Ovary (tissue), 3 donors: ENCODE measurements at regions not wholly inside any gene's neighbourhood (a gene's known extent, or its start where the extent isn't known, plus 50 kb on each side); places are given as distances from the start of the nearest gene placed in this dataset.
"Not testable (repeated sequence)": the region's sequence is repeated elsewhere in the genome, so short reads cannot be mapped to it uniquely, and the experiment has no call there.

ENCODE experiments used
- POLR2A ChIP-seq: fragments of 450-650 bp; IDR thresholded peaks from one replicate; pipeline ENCODE4 v1.6.1; 2017; ENCODE audit warnings: antibody characterized with exemption, mild to moderate bottlenecking, moderate library complexity
- TF ChIP-seq, protein P1 (sequence below), 3 donors: fragments of 450-650 bp in 2 of 3; fragments of 200-600 bp in 1 of 3; IDR thresholded peaks; one replicate each; pipeline versions ENCODE4 v1.5.1 to v1.8.0; 2016 to 2022; ENCODE audit warnings: antibody characterized with exemption in 3 of 3, mild to moderate bottlenecking in 1 of 3
- donor health status: DM: no; HTN: no; CAD: no.

- TF ChIP-seq, protein P1, sequence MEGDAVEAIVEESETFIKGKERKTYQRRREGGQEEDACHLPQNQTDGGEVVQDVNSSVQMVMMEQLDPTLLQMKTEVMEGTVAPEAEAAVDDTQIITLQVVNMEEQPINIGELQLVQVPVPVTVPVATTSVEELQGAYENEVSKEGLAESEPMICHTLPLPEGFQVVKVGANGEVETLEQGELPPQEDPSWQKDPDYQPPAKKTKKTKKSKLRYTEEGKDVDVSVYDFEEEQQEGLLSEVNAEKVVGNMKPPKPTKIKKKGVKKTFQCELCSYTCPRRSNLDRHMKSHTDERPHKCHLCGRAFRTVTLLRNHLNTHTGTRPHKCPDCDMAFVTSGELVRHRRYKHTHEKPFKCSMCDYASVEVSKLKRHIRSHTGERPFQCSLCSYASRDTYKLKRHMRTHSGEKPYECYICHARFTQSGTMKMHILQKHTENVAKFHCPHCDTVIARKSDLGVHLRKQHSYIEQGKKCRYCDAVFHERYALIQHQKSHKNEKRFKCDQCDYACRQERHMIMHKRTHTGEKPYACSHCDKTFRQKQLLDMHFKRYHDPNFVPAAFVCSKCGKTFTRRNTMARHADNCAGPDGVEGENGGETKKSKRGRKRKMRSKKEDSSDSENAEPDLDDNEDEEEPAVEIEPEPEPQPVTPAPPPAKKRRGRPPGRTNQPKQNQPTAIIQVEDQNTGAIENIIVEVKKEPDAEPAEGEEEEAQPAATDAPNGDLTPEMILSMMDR (IDR thresholded peaks at IDR 0.05) = not testable (repeated sequence)
- TF ChIP-seq POLR2A = not testable (repeated sequence)
Measured at GRCh38 chr16:51254390-51254789, 103.3 kb upstream of the SALL1 start.
